ENCODE measurements at regions not wholly inside any gene's neighbourhood (a gene's known extent, or its start where the extent isn't known, plus 50 kb on each side); places are given as distances from the start of the nearest gene placed in this dataset.

DNA sequence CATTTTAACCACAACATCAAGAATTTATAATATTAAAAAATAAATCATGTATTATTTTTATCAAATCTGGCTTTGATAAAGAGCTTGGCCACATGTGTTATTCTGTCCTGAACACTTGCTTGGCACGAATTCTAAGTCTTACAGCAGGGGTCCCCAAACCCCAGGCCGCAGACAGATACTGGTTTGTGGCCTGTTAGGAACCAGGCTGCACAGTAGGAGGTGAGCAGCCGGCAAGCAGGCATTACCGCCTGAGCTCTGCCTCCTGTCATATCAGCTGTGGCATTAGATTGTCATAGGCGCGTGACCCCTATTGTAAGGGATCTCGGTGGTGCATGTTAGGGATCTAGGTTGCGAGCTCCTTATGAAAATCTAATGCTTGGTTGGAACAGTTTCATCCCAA lies 127.6 kb upstream of the IVNS1ABP start:
- Histone ChIP-seq H3K4ac (ENCODE audit: low read depth, low read length) (no peak overlapping the region), H2BK120ac (ENCODE audit: low read depth, low read length) (no peak overlapping the region), H4K8ac (ENCODE audit: low read depth, low read length) (no peak overlapping the region), H3K23ac (ENCODE audit: low read length) (no peak overlapping the region), H2BK5ac (ENCODE audit: low read length) (no peak overlapping the region), H4K5ac (ENCODE audit: low read length) (no peak overlapping the region), H3K56ac (ENCODE audit: low read length) (no peak overlapping the region), H3K18ac (ENCODE audit: low read length) (no peak overlapping the region), H3K27me3 (ENCODE audit: insufficient read depth, low read length, poor library complexity) (no peaks in the 10 kb centered on the region), H2AK5ac (ENCODE audit: low read length) (no peak overlapping the region), H3K79me1 (ENCODE audit: low read length) (no peaks in the 10 kb centered on the region), H3K9ac (ENCODE audit: low read length) (no peak overlapping the region), H3K27ac (ENCODE audit: low read depth, low read length) (no peak overlapping the region), H3K4me2 (ENCODE audit: low read length) (no peak overlapping the region), H3K79me2 (ENCODE audit: control insufficient read depth, insufficient read depth, low read length) (no peaks in the 10 kb centered on the region), H2BK15ac (replicated peaks; ENCODE audit: low read depth) (no peak overlapping the region), H3K4me3 (ENCODE audit: low read length) (no peak overlapping the region), H3K36me3 (ENCODE audit: control insufficient read depth, insufficient read depth, low read length) (no peaks in the 10 kb centered on the region), H3K4me1 (ENCODE audit: control insufficient read depth, low read depth, low read length) (no peaks in the 10 kb centered on the region)
- WGBS (ENCODE audit: extremely low coverage, insufficient coverage, low lambda C conversion rate), result no CpG with 5 or more reads among the region's 8 CpGs
- peak; percentile 55 for DNase-seq

DNA sequence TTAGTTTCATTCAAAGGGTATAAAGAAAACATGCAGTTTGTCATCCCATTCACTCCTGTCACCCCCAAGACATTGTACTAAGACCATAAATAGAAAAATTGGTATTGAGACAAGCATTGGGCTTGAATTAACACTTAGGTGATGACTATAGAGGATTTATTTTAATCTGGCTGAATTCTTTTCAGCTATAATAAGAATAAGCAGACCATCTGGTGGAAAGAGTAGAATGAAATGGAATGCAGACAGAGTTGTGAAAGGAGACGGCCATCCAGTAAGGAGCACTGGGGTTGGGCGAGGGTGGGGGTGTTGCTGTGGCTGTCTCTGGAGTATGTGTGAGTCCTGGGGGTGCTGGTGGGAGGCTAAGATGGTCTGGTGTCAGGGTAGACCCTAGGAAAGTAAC lies 125.0 kb upstream of the IVNS1ABP start:
- no peak overlapping the region for H3K27ac ChIP-seq (ENCODE audit: low read depth, low read length)
- DNase-seq, result no peak
- no peak overlapping the region for H3K56ac ChIP-seq (ENCODE audit: low read length)
- no peak overlapping the region for H3K18ac ChIP-seq (ENCODE audit: low read length)
- no peak overlapping the region for H2AK5ac ChIP-seq (ENCODE audit: low read length)
- no peak overlapping the region for H3K4ac ChIP-seq (ENCODE audit: low read depth, low read length)
- H3K23ac ChIP-seq (ENCODE audit: low read length), result no peak overlapping the region
- H2BK120ac ChIP-seq (ENCODE audit: low read depth, low read length), result no peak overlapping the region
- H4K5ac ChIP-seq (ENCODE audit: low read length), result no peak overlapping the region
- WGBS (ENCODE audit: extremely low coverage, insufficient coverage, low lambda C conversion rate), result no CpG with 5 or more reads among the region's 2 CpGs
- H3K36me3 ChIP-seq (ENCODE audit: control insufficient read depth, insufficient read depth, low read length), result no peaks in the 10 kb centered on the region
- H4K8ac ChIP-seq (ENCODE audit: low read depth, low read length), result no peak overlapping the region
- no peak overlapping the region for H3K4me3 ChIP-seq (ENCODE audit: low read length)
- no peak overlapping the region for H2BK5ac ChIP-seq (ENCODE audit: low read length)
- H3K79me1 ChIP-seq (ENCODE audit: low read length), result no peaks in the 10 kb centered on the region
- no peaks in the 10 kb centered on the region for H3K79me2 ChIP-seq (ENCODE audit: control insufficient read depth, insufficient read depth, low read length)
- no peaks in the 10 kb centered on the region for H3K27me3 ChIP-seq (ENCODE audit: insufficient read depth, low read length, poor library complexity)
- H2BK15ac ChIP-seq (replicated peaks; ENCODE audit: low read depth), result no peak overlapping the region
- H3K9ac ChIP-seq (ENCODE audit: low read length), result no peak overlapping the region
- no peaks in the 10 kb centered on the region for H3K4me1 ChIP-seq (ENCODE audit: control insufficient read depth, low read depth, low read length)
- H3K4me2 ChIP-seq (ENCODE audit: low read length), result no peak overlapping the region

DNA sequence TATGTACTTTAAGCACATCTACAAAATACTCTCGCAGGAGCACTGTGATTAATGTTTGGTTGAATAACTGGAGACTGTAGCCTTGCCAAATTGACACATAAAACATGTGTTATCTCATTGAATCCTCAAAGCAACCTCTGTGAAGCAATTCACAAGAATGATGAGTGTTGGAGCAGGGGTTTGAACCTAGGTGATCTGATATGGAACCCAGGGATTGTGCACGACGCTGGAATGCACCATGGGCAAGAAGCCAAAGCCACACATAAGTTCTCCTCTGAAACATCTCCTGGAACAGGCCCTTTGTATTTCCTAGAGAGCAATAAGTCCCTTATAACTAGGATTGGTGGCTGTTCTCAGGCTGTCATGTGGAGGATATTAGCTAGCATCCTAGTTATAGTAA lies 124.6 kb upstream of the IVNS1ABP start:
- H2BK15ac ChIP-seq (replicated peaks; ENCODE audit: low read depth), result no peak overlapping the region
- H3K4ac ChIP-seq (ENCODE audit: low read depth, low read length), result no peak overlapping the region
- no peak overlapping the region for H3K18ac ChIP-seq (ENCODE audit: low read length)
- H3K23ac ChIP-seq (ENCODE audit: low read length), result no peak overlapping the region
- WGBS (ENCODE audit: extremely low coverage, insufficient coverage, low lambda C conversion rate), result no CpG with 5 or more reads among the region's 3 CpGs
- no peak overlapping the region for H3K4me3 ChIP-seq (ENCODE audit: low read length)
- H4K5ac ChIP-seq (ENCODE audit: low read length), result no peak overlapping the region
- H3K4me1 ChIP-seq (ENCODE audit: control insufficient read depth, low read depth, low read length), result no peaks in the 10 kb centered on the region
- no peak overlapping the region for H3K9ac ChIP-seq (ENCODE audit: low read length)
- H3K79me1 ChIP-seq (ENCODE audit: low read length), result no peaks in the 10 kb centered on the region
- no peak overlapping the region for H3K27ac ChIP-seq (ENCODE audit: low read depth, low read length)
- no peak overlapping the region for H3K56ac ChIP-seq (ENCODE audit: low read length)
- H3K79me2 ChIP-seq (ENCODE audit: control insufficient read depth, insufficient read depth, low read length), result no peaks in the 10 kb centered on the region
- H3K36me3 ChIP-seq (ENCODE audit: control insufficient read depth, insufficient read depth, low read length), result no peaks in the 10 kb centered on the region
- no peak overlapping the region for H3K4me2 ChIP-seq (ENCODE audit: low read length)
- no peak overlapping the region for H2BK120ac ChIP-seq (ENCODE audit: low read depth, low read length)
- no peak overlapping the region for H2BK5ac ChIP-seq (ENCODE audit: low read length)
- no peaks in the 10 kb centered on the region for H3K27me3 ChIP-seq (ENCODE audit: insufficient read depth, low read length, poor library complexity)
- H2AK5ac ChIP-seq (ENCODE audit: low read length), result no peak overlapping the region
- no peak for DNase-seq
- H4K8ac ChIP-seq (ENCODE audit: low read depth, low read length), result no peak overlapping the region

DNA sequence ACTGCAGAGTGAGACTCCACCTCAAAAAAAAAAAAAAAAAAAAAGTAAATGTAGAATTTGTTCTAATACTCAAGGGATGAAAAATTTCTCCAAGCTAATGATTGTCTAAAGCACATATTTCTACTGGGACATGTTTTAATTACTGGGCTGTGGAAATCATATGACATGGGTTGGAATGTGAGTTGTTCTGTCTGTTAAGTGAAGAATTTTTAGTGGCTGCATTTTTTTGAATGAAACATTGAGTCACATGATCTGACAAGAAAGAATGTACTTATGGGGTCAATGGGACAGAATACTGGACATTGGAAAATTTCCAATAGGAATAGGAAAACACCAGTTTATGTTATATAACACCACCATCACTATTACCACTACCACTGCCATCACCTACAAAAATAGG lies 123.8 kb upstream of the IVNS1ABP start:
- Histone ChIP-seq H2BK120ac (ENCODE audit: low read depth, low read length) (no peak overlapping the region), H3K79me2 (ENCODE audit: control insufficient read depth, insufficient read depth, low read length) (no peaks in the 10 kb centered on the region), H3K23ac (ENCODE audit: low read length) (no peak overlapping the region), H3K4me3 (ENCODE audit: low read length) (no peak overlapping the region), H3K4me1 (ENCODE audit: control insufficient read depth, low read depth, low read length) (no peaks in the 10 kb centered on the region), H3K18ac (ENCODE audit: low read length) (no peak overlapping the region), H3K56ac (ENCODE audit: low read length) (no peak overlapping the region), H3K9ac (ENCODE audit: low read length) (no peak overlapping the region), H3K79me1 (ENCODE audit: low read length) (no peaks in the 10 kb centered on the region), H2BK15ac (replicated peaks; ENCODE audit: low read depth) (no peak overlapping the region), H2AK5ac (ENCODE audit: low read length) (no peak overlapping the region), H3K4me2 (ENCODE audit: low read length) (no peak overlapping the region), H3K36me3 (ENCODE audit: control insufficient read depth, insufficient read depth, low read length) (no peaks in the 10 kb centered on the region), H3K27ac (ENCODE audit: low read depth, low read length) (no peak overlapping the region), H4K5ac (ENCODE audit: low read length) (no peak overlapping the region), H4K8ac (ENCODE audit: low read depth, low read length) (no peak overlapping the region), H3K27me3 (ENCODE audit: insufficient read depth, low read length, poor library complexity) (no peaks in the 10 kb centered on the region), H3K4ac (ENCODE audit: low read depth, low read length) (no peak overlapping the region), H2BK5ac (ENCODE audit: low read length) (no peak overlapping the region)
- no peak for DNase-seq

DNA sequence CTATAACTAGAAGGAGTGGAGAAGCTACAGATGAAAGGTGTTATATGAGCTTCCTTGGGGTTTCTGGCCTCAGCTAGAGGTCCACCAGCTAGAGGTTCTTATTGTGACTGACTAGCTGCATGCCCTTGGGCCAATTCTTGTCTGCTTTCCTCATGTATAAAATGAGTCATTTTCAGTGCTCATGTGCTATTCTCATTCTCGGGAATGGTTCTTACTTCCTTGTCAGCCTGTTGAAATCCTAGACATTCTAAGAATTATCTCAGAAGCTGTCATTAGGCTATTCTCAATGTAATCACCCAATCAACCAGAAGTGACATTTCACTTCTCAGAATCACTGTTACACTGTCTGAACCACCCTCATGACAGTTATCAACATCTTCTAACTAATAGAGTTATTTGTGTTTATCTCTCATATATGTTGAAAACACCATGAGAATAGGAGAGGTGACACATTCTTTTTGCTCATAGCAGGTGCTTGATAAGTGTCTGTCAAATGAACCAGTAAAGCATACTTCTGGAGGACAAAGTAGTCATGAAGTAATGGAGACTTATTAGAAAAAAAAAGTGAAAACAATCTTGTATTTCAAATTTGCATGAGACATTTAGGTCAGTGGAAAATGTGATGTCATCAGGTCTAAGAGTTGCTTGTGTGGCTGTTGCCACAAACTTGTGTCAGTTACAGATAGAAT lies 122.8 kb upstream of the IVNS1ABP start:
- H2BK120ac ChIP-seq (ENCODE audit: low read depth, low read length), result no peak overlapping the region
- no peaks in the 10 kb centered on the region for H3K27me3 ChIP-seq (ENCODE audit: insufficient read depth, low read length, poor library complexity)
- H3K4ac ChIP-seq (ENCODE audit: low read depth, low read length), result no peak overlapping the region
- no peak overlapping the region for H3K56ac ChIP-seq (ENCODE audit: low read length)
- H2BK15ac ChIP-seq (replicated peaks; ENCODE audit: low read depth), result no peak overlapping the region
- H3K4me1 ChIP-seq (ENCODE audit: control insufficient read depth, low read depth, low read length), result no peaks in the 10 kb centered on the region
- no peak overlapping the region for H4K8ac ChIP-seq (ENCODE audit: low read depth, low read length)
- no peak overlapping the region for H3K9ac ChIP-seq (ENCODE audit: low read length)
- H3K36me3 ChIP-seq (ENCODE audit: control insufficient read depth, insufficient read depth, low read length), result no peaks in the 10 kb centered on the region
- no peak overlapping the region for H2AK5ac ChIP-seq (ENCODE audit: low read length)
- no peak overlapping the region for H3K18ac ChIP-seq (ENCODE audit: low read length)
- H3K79me2 ChIP-seq (ENCODE audit: control insufficient read depth, insufficient read depth, low read length), result no peaks in the 10 kb centered on the region
- no CpG with 5 or more reads among the region's 1 CpG for WGBS (ENCODE audit: extremely low coverage, insufficient coverage, low lambda C conversion rate)
- H4K5ac ChIP-seq (ENCODE audit: low read length), result no peak overlapping the region
- no peak overlapping the region for H3K4me2 ChIP-seq (ENCODE audit: low read length)
- no peak for DNase-seq
- no peak overlapping the region for H3K4me3 ChIP-seq (ENCODE audit: low read length)
- no peak overlapping the region for H3K23ac ChIP-seq (ENCODE audit: low read length)
- H2BK5ac ChIP-seq (ENCODE audit: low read length), result no peak overlapping the region
- no peaks in the 10 kb centered on the region for H3K79me1 ChIP-seq (ENCODE audit: low read length)
- no peak overlapping the region for H3K27ac ChIP-seq (ENCODE audit: low read depth, low read length)

DNA sequence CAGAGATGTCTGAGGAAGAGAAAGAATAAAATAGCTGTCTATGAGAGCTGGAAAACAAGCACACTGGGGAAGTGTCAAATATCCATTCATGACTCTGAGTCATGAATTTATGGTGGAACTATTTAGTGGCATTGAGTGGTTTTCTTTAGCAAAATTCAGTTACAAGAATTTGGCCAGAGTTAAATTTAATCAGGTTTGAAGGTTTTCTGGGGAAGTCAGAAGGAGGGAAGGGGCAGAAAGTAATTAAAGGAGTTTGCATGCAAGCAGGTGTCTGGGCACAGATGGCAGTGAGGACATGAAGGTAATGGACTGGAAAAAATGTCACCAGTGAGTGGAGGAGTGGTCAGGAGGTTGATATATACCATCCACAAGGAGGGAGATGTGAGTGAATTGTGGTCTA lies 121.9 kb upstream of the IVNS1ABP start:
- H2BK5ac ChIP-seq (ENCODE audit: low read length), result no peak overlapping the region
- H3K27ac ChIP-seq (ENCODE audit: low read depth, low read length), result no peak overlapping the region
- no peaks in the 10 kb centered on the region for H3K27me3 ChIP-seq (ENCODE audit: insufficient read depth, low read length, poor library complexity)
- no peak overlapping the region for H3K4me2 ChIP-seq (ENCODE audit: low read length)
- H3K36me3 ChIP-seq (ENCODE audit: control insufficient read depth, insufficient read depth, low read length), result no peaks in the 10 kb centered on the region
- no peak for DNase-seq
- H4K8ac ChIP-seq (ENCODE audit: low read depth, low read length), result no peak overlapping the region
- no peak overlapping the region for H3K56ac ChIP-seq (ENCODE audit: low read length)
- no peaks in the 10 kb centered on the region for H3K79me2 ChIP-seq (ENCODE audit: control insufficient read depth, insufficient read depth, low read length)
- no peak overlapping the region for H3K23ac ChIP-seq (ENCODE audit: low read length)
- no peak overlapping the region for H2AK5ac ChIP-seq (ENCODE audit: low read length)
- H2BK120ac ChIP-seq (ENCODE audit: low read depth, low read length), result no peak overlapping the region
- H4K5ac ChIP-seq (ENCODE audit: low read length), result no peak overlapping the region
- H3K18ac ChIP-seq (ENCODE audit: low read length), result no peak overlapping the region
- H3K9ac ChIP-seq (ENCODE audit: low read length), result no peak overlapping the region
- no peaks in the 10 kb centered on the region for H3K79me1 ChIP-seq (ENCODE audit: low read length)
- H3K4ac ChIP-seq (ENCODE audit: low read depth, low read length), result no peak overlapping the region
- no peak overlapping the region for H2BK15ac ChIP-seq (replicated peaks; ENCODE audit: low read depth)
- H3K4me3 ChIP-seq (ENCODE audit: low read length), result no peak overlapping the region
- no peaks in the 10 kb centered on the region for H3K4me1 ChIP-seq (ENCODE audit: control insufficient read depth, low read depth, low read length)
